HG03196 (cell line): ENCODE measurements at regions not wholly inside any gene's neighbourhood (a gene's known extent, or its start where the extent isn't known, plus 50 kb on each side); places are given as distances from the start of the nearest gene placed in this dataset.
"Not testable (repeated sequence)": the region's sequence is repeated elsewhere in the genome, so short reads cannot be mapped to it uniquely, and the experiment has no call there.

Source experiments
- ATAC-seq: cut with Tn5 transposase; IDR thresholded peaks from one replicate; pipeline ENCODE4 v1.9.1; 2021; ENCODE audit not compliant: unreplicated experiment

- ATAC-seq, result peak; percentile 60
These were observed 53.1 kb upstream of the HMCN1 start for GRCh38 chr1:185681034-185681633.

DNA sequence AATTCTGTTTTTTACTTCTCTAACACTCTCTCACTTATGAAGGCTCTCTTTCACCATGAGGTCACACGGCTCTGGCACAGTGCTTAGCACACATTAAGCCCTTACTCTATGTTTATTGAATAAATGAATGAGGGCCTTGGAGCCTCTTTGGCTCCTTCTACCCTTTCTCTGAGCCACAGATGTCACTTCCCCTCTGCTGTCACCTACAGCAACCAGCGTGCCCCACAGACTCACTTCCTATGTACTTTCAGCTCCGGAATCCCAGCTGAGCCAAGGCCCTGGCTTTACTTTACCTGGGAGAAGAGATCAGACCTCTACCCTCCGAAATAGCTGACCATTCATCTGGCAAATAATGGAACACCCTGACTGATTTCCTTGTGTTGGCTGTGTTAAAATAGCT, 53.7 kb upstream of the HMCN1 start:
- ATAC-seq, result no peak

- ATAC-seq, result no peak
These were observed 55.0 kb upstream of the HMCN1 start for GRCh38 chr1:185679220-185679619.

- no peak for ATAC-seq
These were observed 57.2 kb upstream of the HMCN1 start for GRCh38 chr1:185676969-185677368.

DNA sequence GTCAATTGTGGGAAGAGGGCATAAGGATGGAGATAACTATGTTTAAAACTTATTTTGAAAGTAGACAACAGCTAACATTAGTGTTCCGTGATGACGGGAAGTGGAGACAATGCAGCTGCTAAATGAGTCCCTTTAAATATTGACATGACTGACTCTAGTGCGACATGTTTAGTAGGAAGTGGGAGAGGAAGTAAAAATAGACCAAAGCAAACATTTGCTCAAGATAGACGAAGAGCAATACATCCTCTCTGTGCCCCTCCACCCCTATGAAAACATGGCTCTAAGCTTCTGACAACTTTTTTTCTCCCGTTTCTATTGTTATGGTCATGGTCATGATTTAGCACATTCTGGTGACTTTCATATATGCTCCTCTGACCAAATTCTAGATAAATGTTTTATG, 60.0 kb upstream of the HMCN1 start:
- peak; percentile 78 for ATAC-seq

DNA sequence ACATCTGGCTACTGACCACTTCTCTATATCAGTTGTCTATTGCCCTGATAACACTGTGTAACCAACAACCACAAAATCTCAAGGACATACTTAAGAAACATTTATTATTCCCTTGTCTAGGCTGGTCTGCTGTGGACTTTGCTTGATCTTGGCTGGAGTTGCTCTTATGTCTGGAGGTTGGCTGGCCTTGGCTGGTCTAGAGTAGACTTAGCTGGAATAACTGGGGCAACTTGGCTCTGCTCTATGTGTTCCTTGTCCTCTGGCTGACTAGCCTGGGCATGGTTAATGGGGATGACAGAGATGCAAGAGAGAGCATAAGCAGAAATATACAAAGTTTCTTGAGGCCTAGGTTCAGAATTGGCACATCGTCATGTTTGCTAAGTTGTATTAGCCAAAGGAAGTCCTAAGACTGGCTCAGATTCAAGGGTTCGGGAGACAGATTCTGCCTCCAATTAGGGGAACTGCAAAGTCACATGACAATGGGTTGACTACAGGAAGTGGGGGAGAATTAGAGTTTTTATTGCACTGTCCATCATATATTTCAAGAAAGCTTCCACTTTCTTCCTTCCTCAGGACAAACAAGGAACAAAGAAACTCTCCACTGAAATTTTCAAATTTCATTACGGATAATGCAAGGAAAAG, 61.4 kb upstream of the HMCN1 start:
- ATAC-seq, result no peak

- no peak for ATAC-seq
These were observed 64.0 kb upstream of the HMCN1 start for GRCh38 chr1:185670187-185670627.

- ATAC-seq, result no peak
These were observed 66.2 kb upstream of the HMCN1 start for GRCh38 chr1:185668013-185668412.

GRCh38 chr1:185666582-185666981, 67.6 kb upstream of the HMCN1 start:
- no peak for ATAC-seq

DNA sequence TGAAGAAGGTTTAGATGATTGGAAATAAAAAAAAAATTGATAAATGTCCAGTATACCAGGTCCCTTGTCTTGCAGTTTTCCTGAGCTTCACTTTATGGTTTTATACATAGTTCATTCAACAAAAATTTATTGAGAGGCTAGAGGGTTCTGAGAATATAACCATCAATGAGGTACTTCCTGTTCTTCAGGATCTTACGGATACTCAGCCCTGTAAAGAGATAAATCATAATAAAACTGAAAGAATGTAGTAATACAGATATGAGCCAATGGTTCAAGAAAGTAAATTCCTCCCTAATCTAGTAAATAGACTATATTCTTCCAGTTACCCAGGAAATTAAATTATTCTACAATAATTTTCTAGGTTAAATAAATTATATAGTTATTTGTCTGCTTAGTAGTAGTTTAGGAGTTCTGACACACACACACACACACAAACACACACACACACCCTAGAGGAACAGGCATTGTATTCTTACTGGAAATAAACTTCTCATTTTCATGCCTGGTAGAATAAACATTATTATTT, 70.4 kb upstream of the HMCN1 start:
- no peak for ATAC-seq

DNA sequence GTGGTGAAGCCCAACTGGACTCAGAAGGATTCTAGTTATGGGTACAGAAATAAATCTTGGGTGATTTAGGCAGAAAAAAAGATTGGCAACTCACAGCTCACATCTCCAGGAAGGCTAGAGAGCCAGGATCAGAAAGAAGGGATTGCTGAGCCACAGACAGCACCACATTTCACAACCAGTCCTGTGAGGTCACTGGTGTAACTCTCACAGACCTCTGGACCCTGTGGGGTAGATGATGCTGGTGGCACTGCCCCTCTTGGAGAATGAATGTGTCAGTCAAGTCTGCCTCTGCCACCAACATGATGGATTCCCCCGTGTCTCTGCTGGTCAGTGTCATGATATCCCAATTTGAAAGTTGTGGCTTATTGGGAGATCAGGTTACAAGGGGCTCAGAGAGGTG, 70.9 kb upstream of the HMCN1 start:
- no peak for ATAC-seq

DNA sequence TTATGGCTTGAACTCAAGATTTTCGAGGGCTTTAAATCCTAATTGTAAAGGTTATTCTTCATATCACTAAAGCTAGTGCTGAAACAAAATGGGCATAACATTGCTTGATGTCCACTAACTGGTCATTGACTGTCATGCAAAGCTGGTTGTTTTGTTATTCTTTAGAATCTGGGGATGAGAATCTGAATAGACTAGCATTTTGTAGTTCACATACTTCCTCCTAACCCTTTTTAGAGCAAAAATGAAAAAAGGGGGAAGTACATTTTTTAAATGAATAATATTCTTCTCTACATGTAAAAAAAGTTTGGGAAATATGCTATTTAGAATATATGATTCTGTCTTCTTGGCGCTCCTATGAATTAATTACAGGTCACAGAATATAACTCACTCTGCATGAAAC, 72.2 kb upstream of the HMCN1 start:
- no peak for ATAC-seq

GRCh38 chr1:185656663-185657062, 77.5 kb upstream of the HMCN1 start:
- ATAC-seq, result no peak

- ATAC-seq, result no peak
These were observed 79.3 kb upstream of the HMCN1 start for GRCh38 chr1:185654952-185655314.

DNA sequence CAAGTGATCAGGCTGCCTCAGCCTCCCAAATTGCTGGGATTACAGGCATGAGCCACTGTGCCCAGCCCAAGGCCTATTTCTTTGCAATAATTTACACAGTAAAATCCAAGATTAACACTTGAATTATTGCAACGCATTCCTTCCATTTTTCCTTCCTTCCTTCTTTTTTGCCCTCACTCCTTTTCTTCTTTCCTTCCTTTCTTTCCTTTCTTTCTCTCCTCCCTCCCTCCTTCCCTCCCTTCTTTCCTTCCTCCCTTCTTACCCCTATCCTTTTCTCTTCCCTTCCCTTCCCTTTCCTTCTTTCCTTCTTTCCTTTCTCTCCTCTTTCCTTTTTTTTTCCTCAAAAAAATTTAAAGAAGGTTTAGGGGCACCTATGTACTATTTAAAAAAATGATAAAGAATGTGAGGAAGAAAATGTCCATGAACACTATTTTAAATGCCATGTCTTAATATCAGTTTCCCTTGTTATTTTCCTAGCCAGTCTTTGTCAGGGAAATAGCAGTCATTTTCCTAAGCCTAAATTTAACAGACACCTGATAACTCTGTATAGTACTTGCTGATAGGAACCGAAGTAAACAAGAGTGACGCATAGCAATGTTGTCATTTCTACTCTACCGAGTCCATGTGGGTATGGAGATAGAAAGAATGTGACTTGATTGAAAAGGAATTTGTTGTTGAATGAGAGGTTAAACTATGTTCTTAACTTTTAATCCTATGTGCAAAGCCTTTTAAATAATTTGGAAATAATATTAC, 79.8 kb upstream of the HMCN1 start:
- ATAC-seq, result no peak

- ATAC-seq, result no peak
These were observed 80.6 kb upstream of the HMCN1 start for GRCh38 chr1:185653615-185654014.

GRCh38 chr1:185652348-185652747, 81.8 kb upstream of the HMCN1 start:
- ATAC-seq, result no peak

- ATAC-seq, result no peak
These were observed 83.5 kb upstream of the HMCN1 start for GRCh38 chr1:185650602-185651230.

DNA sequence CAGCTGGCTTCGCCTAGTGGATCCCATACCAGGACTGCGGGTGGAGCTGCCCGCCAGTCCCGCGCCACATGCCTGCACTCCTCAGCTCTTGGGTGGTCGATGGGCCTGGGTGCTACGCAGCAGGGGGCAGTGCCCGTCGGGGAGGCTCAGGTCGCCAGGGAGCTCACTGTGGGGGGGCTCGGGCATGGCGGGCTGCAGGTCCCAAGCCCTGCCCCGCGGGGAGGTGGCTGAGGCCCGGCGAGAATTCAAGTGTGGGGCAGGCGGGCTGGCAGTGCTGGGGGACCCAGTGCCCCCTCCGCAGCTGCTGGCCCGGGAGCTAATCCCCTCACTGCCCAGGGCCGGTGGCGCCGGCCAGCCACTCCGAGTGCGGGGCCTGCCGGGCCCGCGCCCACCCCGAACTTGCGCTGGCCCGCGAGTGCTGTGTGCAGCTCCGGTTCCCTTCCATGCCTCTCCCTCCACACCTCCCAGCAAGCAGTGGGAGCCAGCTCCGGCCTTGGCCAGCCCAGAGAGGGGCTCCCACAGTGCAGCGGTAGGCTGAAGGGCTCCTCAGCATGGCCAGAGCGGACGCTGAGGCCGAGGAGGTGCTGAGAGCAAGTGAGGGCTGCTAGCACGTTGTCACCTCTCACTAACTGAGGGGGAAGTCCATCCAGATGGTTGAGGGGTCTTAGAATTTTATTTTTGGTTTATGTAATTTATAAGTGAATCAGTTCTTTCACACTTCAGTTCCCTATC, 85.2 kb upstream of the HMCN1 start:
- no peak for ATAC-seq

DNA sequence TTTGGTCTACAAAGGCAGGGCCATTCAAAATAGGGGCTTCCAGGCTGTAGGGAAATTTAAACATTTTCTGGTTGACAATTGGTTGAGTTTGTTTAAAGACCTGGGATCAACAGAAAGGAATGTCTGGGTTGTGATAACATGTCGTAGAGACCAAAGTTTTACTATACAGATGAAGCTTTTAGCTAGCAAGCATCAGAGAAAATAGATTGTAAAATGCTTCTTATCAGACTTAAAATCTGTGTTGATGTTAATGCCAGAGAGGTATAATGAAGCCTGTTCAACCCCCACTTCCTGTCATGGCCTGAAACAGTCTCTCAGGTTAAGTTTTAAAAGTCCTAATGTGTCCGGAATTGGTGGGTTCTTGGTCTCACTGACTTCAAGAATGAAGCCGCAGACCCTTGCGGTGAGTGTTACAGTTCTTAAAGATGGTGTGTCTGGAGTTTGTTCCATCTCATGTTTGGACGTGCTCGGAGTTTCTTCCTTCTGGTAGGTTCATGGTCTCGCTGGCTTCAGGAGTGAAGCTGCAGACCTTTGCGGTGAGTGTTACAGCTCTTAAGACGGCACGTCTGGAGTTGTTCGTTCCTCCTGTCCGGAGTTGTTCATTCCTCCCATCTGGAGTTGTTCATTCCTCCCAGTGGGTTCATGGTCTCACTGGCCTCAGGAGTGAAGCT, 86.5 kb upstream of the HMCN1 start:
- ATAC-seq, result not testable (repeated sequence)
